Kidney (tissue), 13 donors: ENCODE measurements at regions not wholly inside any gene's neighbourhood (a gene's known extent, or its start where the extent isn't known, plus 50 kb on each side); places are given as distances from the start of the nearest gene placed in this dataset.

Experiments
- DNase-seq, 5 donors: peaks; one replicate each; pipeline ENCODE4 v3.0.0-alpha.2; 2013 to 2020
- FAIRE-seq: peaks from 2 replicates; lab custom pipeline; 2012; peaks lifted over from hg19 to GRCh38; lab: Jason Lieb, UNC
- H3K27ac ChIP-seq, 2 donors: one replicate each; pipeline ENCODE4 v1.7.0; 2013; ENCODE audit warnings: low read depth in 2 of 2, low read length in 2 of 2, inconsistent platforms in 1 of 2
- H3K27me3 ChIP-seq: one replicate; pipeline ENCODE4 v1.7.1; 2013; ENCODE audit warnings: low read length, inconsistent platforms; ENCODE audit not compliant: control insufficient read depth, insufficient read depth
- H3K36me3 ChIP-seq, 3 donors: one replicate each; pipeline versions ENCODE4 v1.7.0 to v1.7.1; 2013; ENCODE audit warnings: low read length in 3 of 3, control low read depth in 1 of 3, inconsistent platforms in 1 of 3; ENCODE audit not compliant: insufficient read depth in 3 of 3, control insufficient read depth in 2 of 3
- H3K4me1 ChIP-seq, 3 donors: one replicate each; pipeline versions ENCODE4 v1.7.0 to v1.7.1; 2013; ENCODE audit warnings: low read length in 3 of 3, inconsistent platforms in 1 of 3, low read depth in 1 of 3; ENCODE audit not compliant: control insufficient read depth in 2 of 3, insufficient read depth in 2 of 3
- H3K4me3 ChIP-seq, 3 donors: one replicate each; pipeline versions ENCODE4 v1.7.0 to v1.8.1; 2013; ENCODE audit warnings: low read length in 3 of 3, control low read depth in 1 of 3, inconsistent platforms in 1 of 3
- H3K9ac ChIP-seq, 3 donors: one replicate each; pipeline versions ENCODE4 v1.7.0 to v1.7.1; 2013; ENCODE audit warnings: low read length in 3 of 3, control low read depth in 1 of 3, inconsistent platforms in 1 of 3
- H3K9me3 ChIP-seq, 3 donors: one replicate each; pipeline versions ENCODE4 v1.7.0 to v1.7.1; 2013; ENCODE audit warnings: low read length in 3 of 3, control low read depth in 1 of 3, inconsistent platforms in 1 of 3; ENCODE audit not compliant: control insufficient read depth in 2 of 3, insufficient read depth in 1 of 3
- intact Hi-C: fragments of 100-400 bp; cut with DNase I; formaldehyde crosslinking; loops from one replicate; pipeline ENCODE4 v1.11.1; 2022
- TF ChIP-seq, protein P1 (sequence below): IDR thresholded peaks from 3 replicates; pipeline ENCODE4 v1.5.1; 2012; ENCODE audit warnings: mild to moderate bottlenecking, moderate library complexity, borderline replicate concordance; ENCODE audit not compliant: insufficient read depth; ENCODE audit errors: extremely low read depth
- donor health status: control.
- donor health status: control.
- donor health status: control.
- donor health status: control.
- donor health status: control.
- donor health status: DM: yes; HTN: yes; CAD: no.
- donor health status: Normal renal cell carcinoma (clear cell type).

DNA sequence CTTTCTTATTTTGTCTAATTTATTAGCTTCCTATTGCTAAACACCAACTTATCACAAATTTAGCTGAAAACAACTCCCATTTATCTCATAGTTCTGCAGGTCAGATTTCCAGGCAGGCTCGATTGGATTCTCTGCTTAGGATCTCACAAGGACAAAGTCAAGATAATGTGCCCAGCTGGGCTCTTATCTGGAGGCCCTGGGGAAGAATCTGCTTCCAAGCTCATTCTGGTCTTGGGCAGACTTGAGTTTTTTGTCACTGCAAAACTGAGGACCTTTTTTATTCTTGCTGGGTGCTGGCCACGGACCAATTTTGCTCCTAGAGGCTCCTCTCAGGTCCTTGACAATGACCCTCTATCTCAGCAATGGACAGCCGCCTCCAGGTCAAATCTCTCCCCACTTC is 215.5 kb downstream of the TRIB2 start:
- DNase-seq (no peak), FAIRE-seq (no peak)
- H3K4me3 ChIP-seq: no peak overlapping the region
- H3K36me3 ChIP-seq: no peaks in the 10 kb centered on the region
- intact Hi-C loops: loop anchor here (10.0 kb wide), 1 partner anchor 73 kb away; no protein-coding TSS in a partner anchor
- TF ChIP-seq, protein P1, sequence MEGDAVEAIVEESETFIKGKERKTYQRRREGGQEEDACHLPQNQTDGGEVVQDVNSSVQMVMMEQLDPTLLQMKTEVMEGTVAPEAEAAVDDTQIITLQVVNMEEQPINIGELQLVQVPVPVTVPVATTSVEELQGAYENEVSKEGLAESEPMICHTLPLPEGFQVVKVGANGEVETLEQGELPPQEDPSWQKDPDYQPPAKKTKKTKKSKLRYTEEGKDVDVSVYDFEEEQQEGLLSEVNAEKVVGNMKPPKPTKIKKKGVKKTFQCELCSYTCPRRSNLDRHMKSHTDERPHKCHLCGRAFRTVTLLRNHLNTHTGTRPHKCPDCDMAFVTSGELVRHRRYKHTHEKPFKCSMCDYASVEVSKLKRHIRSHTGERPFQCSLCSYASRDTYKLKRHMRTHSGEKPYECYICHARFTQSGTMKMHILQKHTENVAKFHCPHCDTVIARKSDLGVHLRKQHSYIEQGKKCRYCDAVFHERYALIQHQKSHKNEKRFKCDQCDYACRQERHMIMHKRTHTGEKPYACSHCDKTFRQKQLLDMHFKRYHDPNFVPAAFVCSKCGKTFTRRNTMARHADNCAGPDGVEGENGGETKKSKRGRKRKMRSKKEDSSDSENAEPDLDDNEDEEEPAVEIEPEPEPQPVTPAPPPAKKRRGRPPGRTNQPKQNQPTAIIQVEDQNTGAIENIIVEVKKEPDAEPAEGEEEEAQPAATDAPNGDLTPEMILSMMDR: no peak
- H3K27me3 ChIP-seq: no peaks in the 10 kb centered on the region
- no peak overlapping the region for H3K9ac ChIP-seq
- H3K27ac ChIP-seq: no peak overlapping the region
- peaks cover 0 to 2% (median 0%) of the 10 kb centered on the region in 3 donors for H3K4me1 ChIP-seq
- H3K9me3 ChIP-seq: no peaks in the 10 kb centered on the region

DNA sequence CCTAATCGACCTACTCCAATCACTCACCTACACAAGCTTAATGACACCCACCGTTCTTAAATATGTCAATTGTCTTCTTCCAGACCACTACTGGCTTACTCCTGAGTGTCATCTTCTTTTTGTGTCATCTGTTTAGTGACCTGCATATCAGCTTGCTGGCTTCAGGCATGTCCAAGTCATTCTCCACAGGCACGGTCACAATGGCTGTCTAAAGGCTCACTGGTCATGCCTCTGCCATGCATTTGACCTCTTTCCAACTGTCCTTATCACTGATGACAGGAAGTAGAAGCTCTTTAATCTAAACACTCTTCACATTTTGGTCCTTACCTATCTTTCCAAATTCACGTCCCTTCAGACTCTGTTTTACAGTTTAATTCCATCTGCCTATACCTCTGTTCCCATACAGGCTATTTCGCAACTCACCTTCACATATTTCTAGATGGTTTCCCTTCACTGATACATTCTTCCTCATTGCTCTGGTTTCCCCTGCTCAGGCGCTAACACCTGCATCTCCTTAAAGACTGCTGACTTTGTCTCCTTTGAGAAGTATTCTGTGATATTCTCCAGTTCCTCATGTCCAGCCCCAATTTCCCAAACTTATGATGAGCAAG is 217.5 kb downstream of the TRIB2 start:
- DNase-seq (no peak), FAIRE-seq (no peak)
- intact Hi-C loops: loop anchor here (10.0 kb wide), 1 partner anchor 71 kb away; no protein-coding TSS in a partner anchor
- Histone ChIP-seq H3K4me1 (peaks cover 0 to 2% (median 0%) of the 10 kb centered on the region in 3 donors), H3K9ac (no peak overlapping the region), H3K9me3 (no peaks in the 10 kb centered on the region), H3K36me3 (no peaks in the 10 kb centered on the region), H3K4me3 (no peak overlapping the region), H3K27me3 (no peaks in the 10 kb centered on the region), H3K27ac (no peak overlapping the region)
- TF ChIP-seq, protein P1: no peak

DNA sequence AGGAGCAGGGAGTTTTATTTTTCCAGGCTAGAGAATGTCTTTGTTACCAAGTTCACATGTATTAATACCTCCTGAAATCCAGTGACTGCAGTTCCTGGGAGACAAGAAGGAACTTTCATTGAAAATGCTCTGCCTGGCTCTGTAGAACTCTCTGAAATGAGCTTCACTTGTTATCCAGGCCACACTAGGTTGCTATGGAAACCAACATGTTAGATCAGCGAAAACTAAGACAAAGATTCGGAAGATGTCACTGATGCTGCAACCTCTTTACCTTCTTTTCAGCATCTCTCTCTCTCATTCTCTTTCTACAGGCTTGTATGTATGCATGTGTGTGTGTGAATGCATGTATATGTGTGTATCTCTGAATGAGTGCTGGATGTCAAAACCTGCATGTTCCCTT is 218.5 kb downstream of the TRIB2 start:
- FAIRE-seq: no peak
- H3K9ac ChIP-seq: no peak overlapping the region
- TF ChIP-seq, protein P1: no peak
- DNase-seq: peak in 1 of 5 donors; percentile 51
- H3K36me3 ChIP-seq: no peaks in the 10 kb centered on the region
- H3K27ac ChIP-seq: no peak overlapping the region
- peaks cover 0 to 2% (median 0%) of the 10 kb centered on the region in 3 donors for H3K4me1 ChIP-seq
- H3K9me3 ChIP-seq: no peaks in the 10 kb centered on the region
- intact Hi-C loops: loop anchor here (10.0 kb wide), 1 partner anchor 70 kb away; no protein-coding TSS in a partner anchor
- H3K27me3 ChIP-seq: no peaks in the 10 kb centered on the region
- no peak overlapping the region for H3K4me3 ChIP-seq
